Epithelial cell of proximal tubule (primary cell): ENCODE measurements at regions not wholly inside any gene's neighbourhood (a gene's known extent, or its start where the extent isn't known, plus 50 kb on each side); places are given as distances from the start of the nearest gene placed in this dataset.

Source experiments
- DNase-seq: peaks from one replicate; pipeline ENCODE4 v3.0.0-alpha.2; 2011; ENCODE audit warnings: low read depth
- H3K4me3 ChIP-seq: 2 replicates; pipeline ENCODE4 v1.5.1; 2011; ENCODE audit warnings: low read depth, mild to moderate bottlenecking, low read length
- CTCF ChIP-seq: conservative IDR thresholded peaks from 2 replicates; pipeline ENCODE4 v1.5.1; 2012; ENCODE audit warnings: low read depth, mild to moderate bottlenecking, low read length

GRCh38 chr2:168314236-168314635 is 66.8 kb upstream of the STK39 start:
- no peak for TF ChIP-seq CTCF
- DNase-seq = no peak
- H3K4me3 ChIP-seq = no peak overlapping the region

GRCh38 chr2:168315331-168316072 is 68.1 kb upstream of the STK39 start:
- H3K4me3 ChIP-seq = no peak overlapping the region
- TF ChIP-seq CTCF = no peak
- no peak for DNase-seq

GRCh38 chr2:168316073-168316440 is 68.7 kb upstream of the STK39 start:
- TF ChIP-seq CTCF = no peak
- no peak for DNase-seq
- H3K4me3 ChIP-seq = no peak overlapping the region

GRCh38 chr2:168317282-168317681 is 69.9 kb upstream of the STK39 start:
- no peak overlapping the region for H3K4me3 ChIP-seq
- DNase-seq = no peak
- no peak for TF ChIP-seq CTCF

- no peak for TF ChIP-seq CTCF
- no peak for DNase-seq
- H3K4me3 ChIP-seq = no peak overlapping the region
Measured at GRCh38 chr2:168320267-168320666, 72.9 kb upstream of the STK39 start.

GRCh38 chr2:168322325-168323007 is 75.1 kb upstream of the STK39 start:
- no peak for DNase-seq
- no peak overlapping the region for H3K4me3 ChIP-seq
- no peak for TF ChIP-seq CTCF
